Gastrocnemius medialis (tissue), 4 donors: ENCODE measurements at regions not wholly inside any gene's neighbourhood (a gene's known extent, or its start where the extent isn't known, plus 50 kb on each side); places are given as distances from the start of the nearest gene placed in this dataset.

ENCODE experiments used
- ATAC-seq, 2 donors: fragments of 150-250 bp; one replicate each; pipeline ENCODE4 v1.9.1; 2016
- DNase-seq, 2 donors: peaks; one replicate each; pipeline ENCODE4 v3.0.0-alpha.2; 2019
- H3K27ac ChIP-seq, 4 donors: fragments of 200-600 bp; sonication (generic); 1 replicate in 1 of 4; 2 replicates in 3 of 4; pipeline ENCODE4 v1.5.1; 2016 to 2018; ENCODE audit warnings: mild to moderate bottlenecking in 2 of 4, moderate library complexity in 1 of 4
- H3K27me3 ChIP-seq, 3 donors: fragments of 200-600 bp; sonication (generic) in 2 of 3; 1 replicate in 1 of 3; 2 replicates in 2 of 3; pipeline versions ENCODE4 v1.5.1 to v1.6.0; 2016 to 2019; ENCODE audit warnings: mild to moderate bottlenecking in 1 of 3, moderate library complexity in 1 of 3
- H3K36me3 ChIP-seq, 2 donors: fragments of 200-600 bp; sonication (generic) in 1 of 2; one replicate each; pipeline ENCODE4 v1.5.1; 2017 to 2018
- H3K4me1 ChIP-seq, 2 donors: fragments of 200-600 bp; sonication (generic) in 1 of 2; one replicate each; pipeline ENCODE4 v1.5.1; 2016 to 2017; ENCODE audit warnings: mild to moderate bottlenecking in 2 of 2
- H3K4me3 ChIP-seq, 4 donors: fragments of 200-600 bp; sonication (generic) in 3 of 4; 1 replicate in 1 of 4; 2 replicates in 3 of 4; pipeline ENCODE4 v1.5.1; 2016 to 2019; ENCODE audit warnings: mild to moderate bottlenecking in 2 of 4
- H3K9me3 ChIP-seq, 3 donors: fragments of 200-600 bp; sonication (generic) in 2 of 3; 1 replicate in 1 of 3; 2 replicates in 2 of 3; pipeline ENCODE4 v1.5.1; 2016 to 2019
- POLR2A ChIP-seq, 2 donors: fragments of 450-650 bp; IDR thresholded peaks; one replicate each; pipeline ENCODE4 v1.6.1; 2017; ENCODE audit warnings: antibody characterized with exemption in 2 of 2, mild to moderate bottlenecking in 2 of 2, moderate library complexity in 2 of 2
- in situ Hi-C, 4 donors: fragments of 200-750 bp; cut with MboI; loops; one replicate each; pipeline versions ENCODE4 v1.15.0 to v1.8.0; 2017; ENCODE audit warnings: low sequenced_read_pairs in 4 of 4
- intact Hi-C: fragments of 100-400 bp; cut with DNase I; formaldehyde crosslinking; loops from one replicate; pipeline ENCODE4 v1.15.1; 2023; ENCODE audit warnings: low total_unique reads
- TF ChIP-seq, protein P1 (sequence below), 5 experiments: fragments of 450-650 bp in 3 of 5; fragments of 200-600 bp in 2 of 5; sonication (generic) in 2 of 5; IDR thresholded peaks in 4 of 5; conservative IDR thresholded peaks in 1 of 5; 1 replicate in 4 of 5; 2 replicates in 1 of 5; pipeline ENCODE4 v1.5.1; 2016 to 2019; ENCODE audit warnings: antibody characterized with exemption in 5 of 5, mild to moderate bottlenecking in 3 of 5, moderate library complexity in 3 of 5

DNA sequence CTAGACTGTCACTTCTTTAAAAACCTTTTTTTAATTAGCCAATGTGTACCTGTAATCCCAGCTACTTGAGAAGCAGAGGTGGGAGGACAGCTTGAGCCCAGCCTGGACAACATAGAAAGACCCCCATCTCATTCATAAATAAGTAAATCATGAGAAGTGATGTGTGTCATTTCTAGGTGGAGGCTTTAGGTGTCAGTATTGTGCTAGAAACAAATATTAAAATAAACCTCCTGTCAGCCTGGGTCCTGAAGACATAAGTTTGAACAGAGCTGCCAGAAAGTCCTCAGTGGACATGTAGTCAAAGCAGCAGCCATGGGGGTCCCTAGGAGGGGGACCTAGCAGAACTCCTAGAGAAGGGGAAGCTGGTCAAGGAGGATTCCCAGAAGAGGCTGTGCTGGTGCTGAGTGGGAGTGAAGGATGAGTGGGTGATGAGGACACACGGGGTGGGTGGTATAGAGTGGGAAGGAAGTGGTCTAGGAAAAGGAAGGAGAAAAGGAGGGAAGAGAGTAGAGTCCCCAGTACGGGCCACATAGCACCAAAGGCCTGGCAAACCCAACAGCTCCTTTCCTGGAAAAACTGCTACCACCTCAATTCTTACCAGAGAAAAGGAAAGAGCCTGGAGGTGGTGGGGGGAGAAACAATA, 316.6 kb upstream of the NCKAP5 start:
- Histone ChIP-seq H3K27me3 (no peaks in the 10 kb centered on the region), H3K27ac (no peak overlapping the region), H3K4me1 (no peaks in the 10 kb centered on the region), H3K36me3 (no peaks in the 10 kb centered on the region), H3K9me3 (no peaks in the 10 kb centered on the region), H3K4me3 (no peak overlapping the region)
- TF ChIP-seq POLR2A (IDR thresholded peaks at IDR 0.05): no peak
- TF ChIP-seq, protein P1, sequence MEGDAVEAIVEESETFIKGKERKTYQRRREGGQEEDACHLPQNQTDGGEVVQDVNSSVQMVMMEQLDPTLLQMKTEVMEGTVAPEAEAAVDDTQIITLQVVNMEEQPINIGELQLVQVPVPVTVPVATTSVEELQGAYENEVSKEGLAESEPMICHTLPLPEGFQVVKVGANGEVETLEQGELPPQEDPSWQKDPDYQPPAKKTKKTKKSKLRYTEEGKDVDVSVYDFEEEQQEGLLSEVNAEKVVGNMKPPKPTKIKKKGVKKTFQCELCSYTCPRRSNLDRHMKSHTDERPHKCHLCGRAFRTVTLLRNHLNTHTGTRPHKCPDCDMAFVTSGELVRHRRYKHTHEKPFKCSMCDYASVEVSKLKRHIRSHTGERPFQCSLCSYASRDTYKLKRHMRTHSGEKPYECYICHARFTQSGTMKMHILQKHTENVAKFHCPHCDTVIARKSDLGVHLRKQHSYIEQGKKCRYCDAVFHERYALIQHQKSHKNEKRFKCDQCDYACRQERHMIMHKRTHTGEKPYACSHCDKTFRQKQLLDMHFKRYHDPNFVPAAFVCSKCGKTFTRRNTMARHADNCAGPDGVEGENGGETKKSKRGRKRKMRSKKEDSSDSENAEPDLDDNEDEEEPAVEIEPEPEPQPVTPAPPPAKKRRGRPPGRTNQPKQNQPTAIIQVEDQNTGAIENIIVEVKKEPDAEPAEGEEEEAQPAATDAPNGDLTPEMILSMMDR (IDR thresholded peaks at IDR 0.05 in 4 of 5, conservative IDR thresholded peaks at IDR 0.05 in 1 of 5): no peak
- DNase-seq (no peak), ATAC-seq (no peak)
- in situ Hi-C loops (loop anchor here in 1 of 4 donors (25.0 kb wide), 2 partner anchors 227 to 352 kb away; no protein-coding TSS in a partner anchor), intact Hi-C loops (loop anchor here (5.0 to 10.0 kb wide), 2 partner anchors 320 to 527 kb away; no protein-coding TSS in a partner anchor)

- Histone ChIP-seq H3K36me3 (no peaks in the 10 kb centered on the region), H3K9me3 (no peaks in the 10 kb centered on the region), H3K4me1 (no peaks in the 10 kb centered on the region), H3K27me3 (no peaks in the 10 kb centered on the region), H3K27ac (no peak overlapping the region), H3K4me3 (no peak overlapping the region)
- intact Hi-C loops: loop anchor here (5.0 to 10.0 kb wide), 2 partner anchors 319 to 526 kb away; no protein-coding TSS in a partner anchor
- DNase-seq (no peak), ATAC-seq (no peak)
- TF ChIP-seq, protein P1 (IDR thresholded peaks at IDR 0.05 in 4 of 5, conservative IDR thresholded peaks at IDR 0.05 in 1 of 5): no peak
- no peak for TF ChIP-seq POLR2A (IDR thresholded peaks at IDR 0.05)
- in situ Hi-C loops: loop anchor here in 1 of 4 donors (25.0 kb wide), 2 partner anchors 226 to 351 kb away; no protein-coding TSS in a partner anchor
These were observed 317.6 kb upstream of the NCKAP5 start for GRCh38 chr2:133885847-133886246.

- Histone ChIP-seq H3K36me3 (no peaks in the 10 kb centered on the region), H3K27me3 (no peaks in the 10 kb centered on the region), H3K9me3 (no peaks in the 10 kb centered on the region), H3K4me1 (no peaks in the 10 kb centered on the region), H3K4me3 (no peak overlapping the region), H3K27ac (no peak overlapping the region)
- TF ChIP-seq, protein P1 (IDR thresholded peaks at IDR 0.05 in 4 of 5, conservative IDR thresholded peaks at IDR 0.05 in 1 of 5): peak in 2 of 5 experiments; percentile 52
- TF ChIP-seq POLR2A (IDR thresholded peaks at IDR 0.05): no peak
- in situ Hi-C loops: loop anchor here in 1 of 4 donors (25.0 kb wide), 2 partner anchors 225 to 350 kb away; no protein-coding TSS in a partner anchor
- ATAC-seq (peak; percentile 69 to 76), DNase-seq (peak; percentile 29 to 35)
- intact Hi-C loops: loop anchor here (5.0 to 10.0 kb wide), 2 partner anchors 318 to 525 kb away; no protein-coding TSS in a partner anchor
These were observed 318.7 kb upstream of the NCKAP5 start for GRCh38 chr2:133886735-133887675.

GRCh38 chr2:133887676-133888040, 319.4 kb upstream of the NCKAP5 start:
- Histone ChIP-seq H3K9me3 (no peaks in the 10 kb centered on the region), H3K36me3 (no peaks in the 10 kb centered on the region), H3K27me3 (no peaks in the 10 kb centered on the region), H3K27ac (no peak overlapping the region), H3K4me3 (no peak overlapping the region), H3K4me1 (no peaks in the 10 kb centered on the region)
- intact Hi-C loops (loop anchor here (5.0 to 10.0 kb wide), 2 partner anchors 317 to 525 kb away; no protein-coding TSS in a partner anchor), in situ Hi-C loops (loop anchor here in 1 of 4 donors (25.0 kb wide), 2 partner anchors 225 to 350 kb away; no protein-coding TSS in a partner anchor)
- TF ChIP-seq, protein P1 (IDR thresholded peaks at IDR 0.05 in 4 of 5, conservative IDR thresholded peaks at IDR 0.05 in 1 of 5): no peak
- no peak for TF ChIP-seq POLR2A (IDR thresholded peaks at IDR 0.05)
- no peak for ATAC-seq
- no peak for DNase-seq
